AG08395 (cell line): ENCODE measurements at regions not wholly inside any gene's neighbourhood (a gene's known extent, or its start where the extent isn't known, plus 50 kb on each side); places are given as distances from the start of the nearest gene placed in this dataset.

Source experiments
- DNase-seq: peaks from one replicate; pipeline ENCODE4 v3.0.0; 2012; ENCODE audit warnings: mixed read lengths, low spot score

DNA sequence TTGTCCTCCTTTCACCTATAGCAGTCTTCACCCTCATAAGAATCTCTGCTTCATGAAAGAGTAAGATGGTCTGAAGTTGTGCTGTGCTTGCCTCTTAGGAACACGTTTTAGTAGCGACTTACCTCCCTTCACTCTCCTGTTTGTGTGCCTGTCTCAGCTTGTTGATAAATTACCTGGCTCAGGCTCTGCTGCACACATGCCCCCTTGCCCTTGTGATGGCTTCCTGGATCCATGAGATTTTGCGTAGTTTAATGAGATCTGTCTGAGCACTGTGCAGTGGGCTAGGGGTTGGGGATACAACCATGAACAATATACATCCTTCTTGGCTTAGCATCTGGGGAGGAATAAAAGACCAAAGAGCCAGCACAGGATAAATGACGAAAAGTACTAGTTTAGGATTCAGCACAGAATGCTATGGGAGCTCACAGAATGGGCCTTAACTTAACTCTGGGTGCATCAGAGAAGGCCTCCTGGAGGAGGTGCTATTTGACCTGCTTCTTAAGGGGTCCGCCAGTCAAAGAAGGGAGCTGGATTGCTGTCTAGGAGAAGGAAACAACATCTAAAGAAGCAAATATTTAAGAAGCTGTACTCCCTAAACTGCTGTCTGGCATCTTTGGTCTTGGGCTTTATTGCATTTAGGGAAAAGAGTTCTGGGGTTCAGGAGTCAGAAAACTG lies 175.7 kb upstream of the PLXNA2 start:
- no peak for DNase-seq

DNA sequence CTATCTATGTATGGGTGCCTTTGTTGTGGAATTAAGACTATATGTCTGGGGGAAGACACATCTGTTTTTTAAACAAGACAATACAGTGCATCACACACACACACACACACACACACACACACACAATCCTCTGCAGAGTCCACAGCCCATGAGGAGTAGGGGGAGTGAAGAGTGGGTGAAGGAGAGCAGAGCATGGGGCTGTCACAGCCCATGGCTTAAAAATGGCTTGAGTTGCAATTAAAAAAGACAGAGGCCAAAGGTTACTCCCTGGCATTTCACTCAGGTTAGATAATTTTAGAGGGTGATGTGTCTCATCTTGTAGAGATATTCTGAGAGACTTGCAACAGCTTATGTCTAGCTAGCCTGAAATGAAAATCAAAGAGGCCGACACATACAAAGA lies 176.5 kb upstream of the PLXNA2 start:
- DNase-seq, result no peak

DNA sequence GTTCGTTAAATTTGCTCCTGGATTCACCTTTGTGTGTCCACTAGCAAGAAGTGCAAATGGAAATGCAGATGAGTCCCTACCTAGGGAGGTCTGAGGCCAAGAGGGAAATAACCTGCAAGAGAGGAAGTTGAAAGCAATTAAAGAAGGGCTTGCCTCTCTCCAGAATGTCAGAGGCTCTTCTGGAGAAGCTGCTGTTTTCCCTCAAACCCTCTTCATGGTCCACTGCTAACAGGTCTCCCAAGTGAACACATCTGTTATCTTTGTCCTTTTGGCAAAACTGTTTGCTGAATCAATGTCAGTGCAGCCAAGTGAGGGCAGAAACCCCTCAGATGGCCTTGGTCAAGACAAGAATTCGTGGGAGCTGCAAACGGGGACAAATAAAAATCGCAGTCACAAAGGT lies 177.3 kb upstream of the PLXNA2 start:
- DNase-seq, result no peak

DNA sequence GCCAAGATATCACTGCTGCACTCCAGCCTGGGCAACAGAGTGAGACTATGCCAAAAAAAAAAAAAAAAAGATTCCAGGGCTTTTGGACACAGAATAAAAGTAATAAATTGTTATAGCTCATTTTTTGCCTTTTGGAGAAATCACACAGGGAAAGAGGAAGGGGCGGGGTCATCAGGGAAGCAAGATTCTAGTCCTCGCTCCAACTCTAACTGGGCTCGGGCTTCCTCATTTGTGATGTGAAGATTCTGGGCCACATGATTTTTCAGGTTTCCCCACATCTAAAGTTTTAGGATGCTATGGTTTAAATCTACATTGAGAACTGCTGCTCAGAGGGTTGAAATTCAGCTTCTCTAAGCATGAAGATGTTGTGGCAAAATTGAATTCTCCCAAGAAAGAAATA lies 179.3 kb upstream of the PLXNA2 start:
- no peak for DNase-seq

DNA sequence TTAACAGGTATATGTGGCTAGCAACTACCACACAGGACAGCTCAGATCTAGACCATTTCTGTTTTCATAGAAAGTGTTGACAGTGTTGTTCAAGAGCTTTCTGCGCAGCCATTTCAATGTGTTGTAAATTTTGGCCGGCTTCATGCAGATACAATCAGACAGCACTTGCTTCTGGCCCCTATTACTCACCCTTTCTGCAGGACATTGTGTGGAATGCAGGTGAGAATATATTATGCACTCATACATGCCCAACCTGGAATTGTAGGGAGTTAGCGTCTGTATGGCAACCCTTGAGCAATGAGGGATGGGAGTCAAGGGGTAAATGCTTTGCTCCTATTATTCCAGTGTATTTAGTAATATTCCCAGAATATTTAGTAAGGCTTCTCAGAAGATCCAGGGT lies 180.9 kb upstream of the PLXNA2 start:
- DNase-seq, result no peak

DNA sequence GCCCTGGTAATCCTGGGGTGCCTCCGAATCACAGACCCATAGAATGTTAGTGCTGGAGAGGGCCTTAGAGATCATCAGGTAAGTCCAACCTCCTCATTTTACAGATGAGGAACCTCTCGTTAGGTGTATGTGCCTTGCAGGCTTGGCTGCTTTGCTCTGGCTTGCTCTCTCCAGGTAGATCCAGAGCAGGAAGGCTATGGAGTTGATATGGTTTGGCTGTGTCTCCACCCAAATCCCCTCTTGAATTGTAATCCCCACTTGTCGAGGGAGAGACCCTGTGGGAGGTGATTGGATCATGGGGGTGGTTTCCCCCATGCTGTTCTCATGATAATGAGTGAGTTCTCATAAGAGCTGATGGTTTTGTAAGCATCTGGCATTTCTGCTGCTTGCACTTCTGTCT lies 186.0 kb upstream of the PLXNA2 start:
- no peak for DNase-seq

DNA sequence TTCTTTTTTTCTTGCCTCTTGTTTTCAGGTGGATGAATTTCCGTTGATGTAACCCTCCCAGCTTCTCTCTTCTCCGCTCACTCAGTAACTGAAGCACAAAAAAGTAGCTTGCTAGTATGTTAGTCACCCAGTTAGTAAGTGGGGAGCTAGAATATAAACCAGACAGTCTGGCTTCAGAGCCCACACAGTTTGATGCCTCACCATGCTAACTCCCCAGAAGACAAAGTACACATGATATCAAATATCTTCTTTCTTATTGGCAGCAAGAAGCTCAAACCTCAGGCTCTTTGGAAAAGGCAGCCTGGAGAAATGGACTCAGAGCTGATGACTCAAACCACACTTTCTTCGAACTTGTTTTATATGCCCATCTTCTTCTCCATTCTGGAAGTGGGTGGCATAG lies 187.5 kb upstream of the PLXNA2 start:
- DNase-seq, result peak; percentile 69

DNA sequence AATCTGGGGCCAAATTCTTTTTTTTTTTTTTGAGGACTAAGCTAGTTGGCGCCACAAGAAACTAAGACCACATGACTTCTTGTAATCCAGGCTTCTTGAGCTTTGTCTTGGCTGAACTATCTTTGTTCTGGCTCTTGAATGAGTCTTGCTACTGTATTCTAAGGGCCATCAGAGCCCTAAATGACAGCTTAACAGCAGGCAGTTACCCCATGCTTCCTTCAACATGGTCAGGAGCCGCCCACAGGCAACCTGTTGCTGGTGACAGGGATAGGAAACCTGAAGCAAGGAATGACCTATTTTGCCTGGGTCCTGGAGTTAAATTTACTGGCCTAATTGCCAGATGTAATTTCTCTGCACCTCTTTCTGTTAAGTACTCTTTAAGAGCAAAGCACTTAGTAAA lies 188.2 kb upstream of the PLXNA2 start:
- DNase-seq, result no peak

DNA sequence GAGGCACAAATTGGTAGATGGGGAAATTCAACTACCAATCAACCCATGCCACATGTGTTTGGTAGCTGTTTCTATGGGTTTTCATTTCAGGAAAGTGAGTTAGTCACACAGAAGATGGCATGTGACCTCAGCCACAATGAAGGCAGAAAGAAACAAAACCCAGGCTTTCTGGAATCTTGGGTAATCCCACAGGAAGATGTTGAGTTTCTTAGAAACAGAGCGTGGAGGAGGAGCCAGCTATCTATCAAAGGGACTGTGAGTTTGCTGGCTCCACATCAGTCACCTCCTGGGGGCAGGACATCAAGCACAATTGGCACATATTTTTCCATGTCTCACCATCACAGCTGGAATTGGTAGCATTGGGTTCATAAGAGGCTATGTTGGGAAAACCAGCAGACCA lies 188.9 kb upstream of the PLXNA2 start:
- peak; percentile 31 for DNase-seq

DNA sequence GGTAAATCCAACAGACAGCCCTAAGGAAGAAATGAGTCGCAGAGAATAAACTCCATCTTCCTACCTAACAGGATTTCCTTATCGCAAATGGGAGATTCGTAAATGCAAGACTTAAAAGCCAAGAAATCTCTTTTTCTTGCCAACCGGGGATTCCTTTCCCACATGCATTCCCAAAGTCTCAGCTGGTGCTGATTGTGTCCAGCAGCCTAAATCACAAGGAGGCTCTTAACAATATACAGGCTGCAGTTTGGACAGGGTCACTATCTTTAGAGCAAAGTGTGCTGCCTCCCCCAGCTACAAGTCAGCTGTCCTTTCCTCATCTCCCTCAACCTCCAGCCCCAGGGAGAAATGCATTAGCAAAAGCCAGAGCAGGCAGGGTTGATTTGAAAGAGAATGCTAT lies 189.8 kb upstream of the PLXNA2 start:
- no peak for DNase-seq

DNA sequence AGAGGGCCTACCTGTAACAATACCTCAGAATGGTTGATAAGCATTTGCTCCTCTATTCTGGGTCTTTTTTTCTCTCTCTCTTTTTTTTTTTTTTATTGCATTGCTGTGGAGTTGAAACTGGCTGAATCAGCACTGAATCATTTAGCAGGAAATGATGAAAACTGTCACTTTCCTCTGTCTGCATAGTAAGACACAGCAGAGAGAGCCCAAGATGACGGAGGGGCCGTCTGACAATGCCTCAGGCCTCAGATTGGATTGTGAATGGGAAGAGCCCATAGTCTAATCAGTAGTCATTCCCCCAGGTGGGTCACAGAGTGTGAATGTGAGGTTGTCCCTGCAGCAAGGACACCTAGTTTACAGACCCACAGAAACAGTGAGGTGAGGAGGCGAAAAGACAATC lies 193.2 kb upstream of the PLXNA2 start:
- DNase-seq, result peak; percentile 56

DNA sequence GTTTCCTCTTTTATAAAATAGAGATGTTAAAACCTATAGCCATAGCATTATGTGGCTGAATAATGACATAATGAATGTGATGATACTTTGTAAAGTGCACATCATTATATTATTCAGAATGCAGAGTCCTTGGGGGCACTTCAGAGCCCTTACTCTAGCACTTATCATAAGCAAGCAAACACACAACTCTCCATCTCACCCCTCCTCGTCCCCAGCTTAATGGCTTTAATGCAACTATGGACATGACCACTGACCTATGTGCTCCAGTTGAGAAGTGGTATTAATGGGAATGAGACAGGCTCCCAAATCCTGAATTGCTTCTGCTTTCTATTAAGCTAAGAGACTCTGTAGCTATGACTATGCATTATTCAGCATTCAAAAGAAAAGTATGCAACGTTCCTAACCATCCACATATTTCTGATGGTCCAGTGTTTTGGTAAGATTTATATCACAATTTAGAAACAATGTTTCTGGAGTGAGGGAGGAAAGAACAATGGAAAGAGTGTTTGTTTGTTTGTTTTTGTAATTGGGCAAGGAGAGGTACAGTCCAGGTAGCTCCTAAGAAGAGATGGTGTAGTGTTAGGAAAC lies 194.0 kb upstream of the PLXNA2 start:
- DNase-seq, result peak; percentile 7

DNA sequence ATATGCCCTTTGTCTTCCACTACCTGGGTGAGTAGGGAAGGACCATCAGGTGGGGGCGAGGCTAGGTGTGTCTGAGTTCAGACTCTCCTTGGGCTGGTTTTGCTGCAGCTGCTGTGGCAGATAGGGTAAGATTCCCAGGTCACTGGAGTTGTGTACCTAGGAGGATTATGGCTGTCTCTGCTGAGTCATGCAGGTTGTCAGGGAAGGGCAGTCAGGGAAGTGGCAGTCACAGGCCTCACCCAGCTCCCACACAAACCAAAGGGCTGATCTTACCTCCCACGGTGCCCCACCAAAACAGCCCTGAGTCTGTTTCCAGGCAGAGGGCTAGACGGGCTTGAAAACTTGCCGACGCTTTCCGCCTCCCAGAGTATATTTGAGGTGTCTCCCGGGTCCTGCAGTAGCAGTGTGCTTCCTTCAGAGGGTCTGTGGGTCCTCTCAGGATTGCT lies 201.6 kb upstream of the PLXNA2 start:
- DNase-seq, result no peak

DNA sequence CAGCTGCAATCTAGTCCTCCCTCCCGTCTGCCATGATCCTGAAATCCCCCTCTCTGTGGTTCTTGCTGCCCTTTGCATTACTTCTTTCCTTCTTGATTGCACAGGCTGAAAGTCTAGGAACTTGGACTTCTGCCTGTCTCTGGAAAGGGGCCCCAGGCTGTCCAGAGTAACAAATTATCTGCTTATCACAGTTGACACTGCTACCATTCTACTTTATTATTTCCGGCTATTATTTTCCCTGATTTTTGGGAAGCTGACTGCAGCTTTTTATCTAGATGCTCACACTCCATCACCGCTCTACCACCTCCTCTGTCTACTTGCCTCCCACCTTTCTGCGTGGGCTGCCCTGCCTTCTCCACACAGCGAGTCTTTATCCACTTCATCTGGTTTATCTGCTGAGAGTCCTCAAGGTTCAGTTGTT lies 202.1 kb upstream of the PLXNA2 start:
- no peak for DNase-seq

DNA sequence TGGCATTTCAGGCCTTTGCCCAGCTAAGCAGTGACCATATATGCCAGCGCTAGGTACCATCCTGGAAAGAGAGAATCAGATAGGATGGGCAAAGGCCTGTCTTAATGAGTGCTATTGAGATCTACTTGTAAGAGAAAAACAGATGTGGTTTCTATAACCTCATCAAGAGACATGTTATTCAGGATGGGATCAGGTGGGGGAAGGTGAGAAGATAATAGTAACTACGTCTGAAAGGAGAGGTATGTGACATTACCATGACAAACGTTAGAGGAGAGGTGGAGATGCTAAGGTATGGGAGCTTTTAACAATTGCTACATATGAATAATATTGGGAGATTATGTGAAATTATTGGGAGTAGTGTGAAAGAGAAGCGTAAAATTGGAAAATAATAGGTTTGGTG lies 204.2 kb upstream of the PLXNA2 start:
- DNase-seq, result no peak

DNA sequence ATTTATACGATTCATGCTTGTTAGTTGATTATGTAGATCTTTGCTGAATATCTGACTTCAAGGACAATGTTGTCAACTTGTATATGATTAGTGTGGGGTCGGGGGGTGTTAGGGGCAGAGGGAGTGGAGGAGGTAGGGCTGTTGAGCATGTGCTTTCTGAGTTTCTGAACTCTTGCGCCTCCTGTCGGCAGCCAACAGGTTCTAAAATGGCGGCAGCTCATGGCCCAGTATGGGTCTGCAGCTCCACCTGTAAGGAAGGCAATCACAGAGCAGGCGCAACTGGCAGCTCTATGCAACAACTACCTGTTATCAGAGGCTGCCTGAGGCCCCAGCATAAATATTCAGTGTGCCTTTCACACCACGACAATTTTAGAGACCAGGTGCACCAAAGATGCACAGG lies 205.8 kb upstream of the PLXNA2 start:
- DNase-seq, result no peak

DNA sequence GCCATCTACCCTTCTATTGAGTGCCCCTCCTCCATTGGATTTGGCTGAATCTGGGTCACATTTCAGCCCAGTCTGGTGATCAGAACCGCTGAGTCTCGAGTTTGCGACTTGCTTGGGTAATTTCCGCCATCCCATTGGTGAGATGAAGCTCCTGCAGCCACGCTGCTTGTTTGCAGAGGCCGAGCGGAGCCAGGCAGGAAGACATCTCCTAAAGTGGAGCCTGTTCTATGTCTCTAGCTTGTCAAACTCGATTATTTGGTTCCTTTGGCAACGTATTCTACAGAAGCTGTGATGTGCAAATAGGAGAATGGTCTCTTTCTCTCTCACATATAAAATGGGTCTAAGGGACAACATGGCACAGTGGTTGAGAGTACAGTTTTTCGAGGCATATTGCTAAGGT lies 206.8 kb upstream of the PLXNA2 start:
- no peak for DNase-seq

DNA sequence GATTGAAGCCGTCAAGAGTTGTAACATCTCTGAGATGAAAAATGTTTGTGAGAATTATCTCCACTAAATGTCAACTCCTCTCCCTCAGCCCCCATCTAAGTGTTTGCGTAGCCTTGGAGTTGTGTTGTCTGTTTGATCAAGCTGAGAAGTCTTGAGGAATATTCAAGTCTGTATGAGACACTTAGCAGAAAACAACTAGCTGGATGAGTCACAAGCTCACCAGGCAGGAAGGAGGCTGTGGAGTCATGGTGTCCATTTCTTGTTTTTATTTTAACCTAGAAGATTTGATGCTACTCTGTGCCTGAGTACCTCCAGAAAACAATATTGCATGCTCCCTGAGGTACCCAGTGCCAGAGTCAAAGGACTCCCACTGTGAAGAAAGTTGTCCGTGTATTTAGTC lies 211.6 kb upstream of the PLXNA2 start:
- DNase-seq, result peak; percentile 43

DNA sequence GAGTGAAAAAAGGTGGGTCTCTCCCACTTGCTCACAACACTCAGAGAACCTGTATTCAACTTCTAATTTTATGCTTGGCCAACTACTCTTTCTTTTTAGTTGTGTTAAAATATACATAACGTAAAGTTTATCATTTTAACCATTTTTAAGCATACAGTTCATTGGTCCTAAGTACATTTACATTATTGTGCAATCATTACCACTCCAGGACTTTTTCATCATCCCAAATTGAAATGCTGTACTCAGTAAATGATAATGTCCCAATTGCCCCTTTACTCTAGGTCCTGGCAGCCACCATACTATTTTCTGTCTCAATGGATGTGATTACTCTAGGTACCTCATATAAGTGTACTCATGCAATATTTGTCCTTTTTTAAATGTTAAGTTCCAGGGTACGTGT lies 212.3 kb upstream of the PLXNA2 start:
- DNase-seq, result no peak

DNA sequence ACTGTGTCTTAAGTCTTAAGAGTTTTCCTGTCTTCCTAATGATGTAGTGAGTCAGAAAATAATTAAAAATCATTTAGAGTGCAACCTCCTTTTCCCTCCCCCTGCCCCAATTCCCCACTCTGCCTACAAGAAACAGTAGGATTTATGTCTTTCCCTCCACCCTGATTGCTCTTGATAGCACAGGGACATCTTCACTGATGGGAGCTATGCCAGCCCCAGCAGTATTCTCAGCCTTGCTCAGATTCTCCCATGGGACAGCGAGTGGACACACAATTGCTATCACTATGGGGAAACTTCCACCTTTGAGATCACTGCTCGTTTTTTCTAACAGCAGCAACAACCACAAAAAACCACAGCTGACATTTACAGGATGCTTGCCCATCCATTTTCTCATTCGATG lies 216.6 kb upstream of the PLXNA2 start:
- no peak for DNase-seq

DNA sequence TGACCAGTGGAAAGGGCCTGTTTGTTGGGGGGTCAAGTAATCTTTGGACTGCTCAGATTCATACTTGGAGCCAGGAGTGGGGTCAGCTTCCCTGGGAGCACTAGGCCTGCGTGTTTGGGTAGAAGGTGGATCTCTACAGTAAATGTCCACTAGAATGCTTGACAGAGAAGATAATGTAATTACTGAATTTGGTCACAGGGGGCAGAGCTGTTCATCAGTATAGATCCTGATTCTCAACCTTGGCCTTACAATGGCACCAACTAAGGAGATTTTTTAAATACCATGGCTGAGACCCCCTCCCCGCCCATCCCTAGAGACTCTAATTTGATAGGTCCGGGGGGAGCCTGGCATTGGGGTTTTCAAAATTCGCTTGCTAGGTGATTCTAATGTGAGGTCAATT lies 217.5 kb upstream of the PLXNA2 start:
- no peak for DNase-seq

DNA sequence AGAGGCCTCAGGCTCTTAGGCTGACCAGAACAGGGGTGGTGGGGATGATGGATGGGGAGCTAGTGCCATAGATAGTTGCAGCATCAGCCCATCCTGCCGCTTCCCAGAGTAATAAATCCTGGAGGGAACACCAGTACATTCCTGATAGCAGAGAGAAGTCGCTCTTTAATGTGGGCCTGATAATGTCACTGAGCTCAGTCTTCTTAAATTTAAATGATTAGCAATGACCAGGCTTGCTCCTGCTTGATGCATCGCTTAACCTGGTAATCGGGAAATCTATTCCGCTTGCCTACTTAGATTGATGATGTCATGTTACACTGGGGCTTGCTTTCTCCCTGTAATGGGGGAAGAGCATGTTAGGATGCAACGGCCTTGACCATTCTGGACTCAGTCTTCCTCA lies 218.6 kb upstream of the PLXNA2 start:
- DNase-seq, result no peak

DNA sequence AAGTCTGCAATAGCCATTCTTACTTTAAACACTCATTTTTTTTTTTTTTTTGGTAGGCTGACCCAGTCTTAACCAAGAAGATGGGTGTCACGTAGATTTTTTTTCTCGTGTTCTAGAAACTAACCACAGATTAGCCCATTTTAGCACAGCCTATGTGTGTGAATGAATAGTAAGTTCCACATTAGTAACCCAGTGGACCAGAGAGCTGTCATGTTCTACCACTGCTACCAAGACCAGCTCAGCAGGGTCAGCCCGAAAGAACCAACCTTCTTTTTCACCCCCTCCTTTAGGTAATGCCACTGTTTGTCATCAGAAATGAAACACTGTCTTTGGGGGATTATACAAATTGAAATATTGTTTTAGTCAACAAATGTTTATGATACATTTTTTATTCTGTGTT lies 221.1 kb upstream of the PLXNA2 start:
- no peak for DNase-seq
